Prostate gland (tissue), 2 donors: ENCODE measurements at regions not wholly inside any gene's neighbourhood (a gene's known extent, or its start where the extent isn't known, plus 50 kb on each side); places are given as distances from the start of the nearest gene placed in this dataset.

Experiments
- POLR2A ChIP-seq: fragments of 450-650 bp; IDR thresholded peaks from one replicate; pipeline ENCODE4 v1.6.1; 2016; ENCODE audit warnings: antibody characterized with exemption, mild to moderate bottlenecking
- POLR2AphosphoS5 ChIP-seq: sonication (generic); formaldehyde crosslinking; IDR thresholded peaks from one replicate; pipeline ENCODE4 v1.6.1; 2017; ENCODE audit warnings: antibody characterized with exemption
- TF ChIP-seq, protein P1 (sequence below), 4 experiments: fragments of 200-600 bp in 2 of 4; fragments of 450-650 bp in 2 of 4; sonication (generic) in 2 of 4; IDR thresholded peaks; 1 replicate in 3 of 4; 2 replicates in 1 of 4; pipeline ENCODE4 v1.5.1; 2016 to 2019; ENCODE audit warnings: antibody characterized with exemption in 4 of 4, mild to moderate bottlenecking in 2 of 4, moderate library complexity in 2 of 4

DNA sequence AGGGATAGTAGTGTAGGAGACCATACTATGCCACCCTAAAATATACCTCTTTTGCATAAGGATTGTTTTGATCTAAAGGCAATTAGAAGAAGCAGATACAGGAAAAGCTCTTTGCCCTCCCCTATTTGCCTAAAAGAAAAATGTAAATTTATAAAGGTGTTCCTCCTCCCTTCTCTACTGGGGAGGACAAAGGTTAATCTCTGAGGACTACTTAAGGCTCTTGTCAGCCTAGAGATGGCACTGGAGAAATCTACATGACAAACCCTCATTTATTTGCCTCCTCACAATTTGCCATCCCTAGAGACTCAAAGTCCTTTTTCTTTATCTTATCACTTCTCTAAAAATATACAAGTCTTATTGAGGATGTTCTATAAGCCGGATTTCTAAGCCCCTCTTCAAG lies 1021.8 kb downstream of the STPG2 start:
- TF ChIP-seq, protein P1, sequence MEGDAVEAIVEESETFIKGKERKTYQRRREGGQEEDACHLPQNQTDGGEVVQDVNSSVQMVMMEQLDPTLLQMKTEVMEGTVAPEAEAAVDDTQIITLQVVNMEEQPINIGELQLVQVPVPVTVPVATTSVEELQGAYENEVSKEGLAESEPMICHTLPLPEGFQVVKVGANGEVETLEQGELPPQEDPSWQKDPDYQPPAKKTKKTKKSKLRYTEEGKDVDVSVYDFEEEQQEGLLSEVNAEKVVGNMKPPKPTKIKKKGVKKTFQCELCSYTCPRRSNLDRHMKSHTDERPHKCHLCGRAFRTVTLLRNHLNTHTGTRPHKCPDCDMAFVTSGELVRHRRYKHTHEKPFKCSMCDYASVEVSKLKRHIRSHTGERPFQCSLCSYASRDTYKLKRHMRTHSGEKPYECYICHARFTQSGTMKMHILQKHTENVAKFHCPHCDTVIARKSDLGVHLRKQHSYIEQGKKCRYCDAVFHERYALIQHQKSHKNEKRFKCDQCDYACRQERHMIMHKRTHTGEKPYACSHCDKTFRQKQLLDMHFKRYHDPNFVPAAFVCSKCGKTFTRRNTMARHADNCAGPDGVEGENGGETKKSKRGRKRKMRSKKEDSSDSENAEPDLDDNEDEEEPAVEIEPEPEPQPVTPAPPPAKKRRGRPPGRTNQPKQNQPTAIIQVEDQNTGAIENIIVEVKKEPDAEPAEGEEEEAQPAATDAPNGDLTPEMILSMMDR (IDR thresholded peaks at IDR 0.05) = no peak
- TF ChIP-seq POLR2AphosphoS5 = no peak
- TF ChIP-seq POLR2A = no peak
